GM12874 (cell line): ENCODE measurements at regions not wholly inside any gene's neighbourhood (a gene's known extent, or its start where the extent isn't known, plus 50 kb on each side); places are given as distances from the start of the nearest gene placed in this dataset.

Experiments
- CTCF ChIP-seq: IDR thresholded peaks from 2 replicates; pipeline ENCODE4 v1.5.1; 2011; ENCODE audit warnings: low read depth, mild to moderate bottlenecking, control low read depth, low read length, moderate library complexity; ENCODE audit not compliant: insufficient read depth

DNA sequence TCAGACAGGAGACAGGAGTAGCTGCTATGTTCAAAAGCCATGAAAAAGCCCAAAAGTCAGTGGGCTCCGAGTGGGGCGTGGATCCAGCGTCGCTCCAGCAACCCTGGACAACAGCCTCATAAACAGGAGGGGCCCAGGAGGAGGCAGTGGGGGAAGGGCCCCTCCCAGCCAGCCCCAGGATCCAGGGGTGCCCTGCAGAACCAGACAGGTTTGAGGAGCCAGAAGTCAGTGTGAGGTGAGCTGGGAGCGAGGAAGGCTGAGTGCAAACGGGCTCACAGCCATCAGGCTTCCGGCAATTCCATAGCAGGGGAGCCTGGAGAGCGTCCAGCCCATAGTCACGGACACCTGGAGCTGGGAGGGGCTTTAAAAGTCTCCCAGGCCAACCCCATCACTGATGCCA lies 217.7 kb downstream of the MN1 start:
- no peak for TF ChIP-seq CTCF

- TF ChIP-seq CTCF = no peak
Observed at GRCh38 chr22:27585141-27585540, 216.4 kb downstream of the MN1 start.

DNA sequence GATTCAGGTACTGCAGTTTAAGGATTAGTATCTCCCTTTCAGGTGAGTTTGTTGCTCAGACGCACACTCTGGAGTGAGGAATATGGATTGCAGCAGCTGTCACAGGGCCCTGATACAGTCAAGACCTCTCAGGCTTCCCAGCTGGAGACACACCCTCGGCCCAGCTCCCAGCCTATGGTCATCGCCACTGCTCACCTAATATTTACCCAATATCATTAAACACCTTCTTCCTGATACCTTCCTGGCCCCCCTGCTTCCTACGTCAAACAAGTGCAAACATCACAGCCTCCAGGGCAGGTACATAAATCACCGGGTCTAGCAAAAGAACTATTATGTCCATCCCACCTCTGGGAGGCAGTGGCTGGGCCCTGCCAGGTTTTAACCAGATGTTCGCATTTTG lies 213.3 kb downstream of the MN1 start:
- no peak for TF ChIP-seq CTCF

DNA sequence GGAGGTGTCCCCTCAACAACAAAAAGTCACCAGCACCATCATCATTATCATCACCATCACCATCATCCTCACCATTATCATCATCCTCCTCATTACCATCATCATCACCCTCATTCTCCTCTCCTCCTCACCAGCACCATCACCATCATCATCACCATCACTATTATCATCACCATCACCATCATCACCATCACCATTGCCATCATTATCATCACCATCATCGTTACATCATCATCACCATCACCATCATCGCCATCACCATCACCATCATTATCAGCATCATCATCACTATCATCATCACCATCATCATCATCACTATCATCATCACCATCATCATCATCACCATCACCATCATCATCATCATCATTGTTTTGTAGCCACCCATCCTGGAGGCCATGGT lies 212.6 kb downstream of the MN1 start:
- TF ChIP-seq CTCF = no peak

GRCh38 chr22:27591060-27591459 lies 210.5 kb downstream of the MN1 start:
- TF ChIP-seq CTCF = no peak

- no peak for TF ChIP-seq CTCF
Observed at GRCh38 chr22:27593378-27593777, 208.2 kb downstream of the MN1 start.

DNA sequence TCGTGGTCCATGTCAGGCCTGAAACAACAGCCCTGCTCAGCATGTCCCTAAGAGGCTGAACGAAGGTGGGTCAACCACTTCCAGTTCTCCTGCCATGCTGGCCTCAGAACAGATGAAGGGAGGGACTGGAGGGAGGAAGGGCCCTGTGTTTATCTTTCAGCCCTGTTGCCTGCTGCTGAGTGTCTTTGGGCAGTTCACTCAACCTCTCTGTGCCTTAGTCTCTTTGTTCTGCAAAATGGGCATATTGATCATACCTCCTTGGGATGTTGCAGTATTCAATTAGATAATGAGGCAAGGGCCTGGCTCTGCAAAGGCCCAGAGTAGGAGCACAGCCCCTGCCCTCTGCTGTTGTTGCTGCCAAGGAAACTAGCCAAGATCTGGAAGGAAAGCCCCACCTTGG lies 207.5 kb downstream of the MN1 start:
- TF ChIP-seq CTCF = no peak
